ENCODE measurements at regions not wholly inside any gene's neighbourhood (a gene's known extent, or its start where the extent isn't known, plus 50 kb on each side); places are given as distances from the start of the nearest gene placed in this dataset.

GRCh38 chr5:163623524-163623923 is 118.1 kb downstream of the MAT2B start:
- DNase-seq: no peak

- DNase-seq: no peak
These were observed 118.6 kb downstream of the MAT2B start for GRCh38 chr5:163623986-163624385.

GRCh38 chr5:163624431-163624830 is 119.0 kb downstream of the MAT2B start:
- DNase-seq: no peak

GRCh38 chr5:163626904-163627434 is 121.5 kb downstream of the MAT2B start:
- DNase-seq: no peak

- peak; percentile 32 for DNase-seq
These were observed 126.4 kb downstream of the MAT2B start for GRCh38 chr5:163631856-163632255.

GRCh38 chr5:163633926-163634460 is 128.6 kb downstream of the MAT2B start:
- no peak for DNase-seq

GRCh38 chr5:163635631-163636030 is 130.2 kb downstream of the MAT2B start:
- peak; percentile 60 for DNase-seq

- no peak for DNase-seq
These were observed 137.5 kb downstream of the MAT2B start for GRCh38 chr5:163642904-163643303.

GRCh38 chr5:163645421-163646416 is 140.3 kb downstream of the MAT2B start:
- DNase-seq: no peak

GRCh38 chr5:163649514-163649913 is 144.1 kb downstream of the MAT2B start:
- peak; percentile 96 for DNase-seq

GRCh38 chr5:163653526-163653925 is 148.1 kb downstream of the MAT2B start:
- no peak for DNase-seq

- peak; percentile 94 for DNase-seq
These were observed 153.5 kb downstream of the MAT2B start for GRCh38 chr5:163658702-163659567.

- DNase-seq: peak; percentile 75
These were observed 154.1 kb downstream of the MAT2B start for GRCh38 chr5:163659568-163659902.

- DNase-seq: peak; percentile 58
These were observed 155.1 kb downstream of the MAT2B start for GRCh38 chr5:163660486-163660885.

GRCh38 chr5:163661360-163661759 is 155.9 kb downstream of the MAT2B start:
- no peak for DNase-seq

- no peak for DNase-seq
These were observed 164.6 kb downstream of the MAT2B start for GRCh38 chr5:163670036-163670435.

- no peak for DNase-seq
These were observed 171.7 kb downstream of the MAT2B start for GRCh38 chr5:163677092-163677491.

- no peak for DNase-seq
These were observed 176.8 kb downstream of the MAT2B start for GRCh38 chr5:163682234-163682633.

- DNase-seq: no peak
These were observed 182.0 kb downstream of the MAT2B start for GRCh38 chr5:163687414-163687813.

- no peak for DNase-seq
These were observed 186.7 kb downstream of the MAT2B start for GRCh38 chr5:163692091-163692490.

GRCh38 chr5:163695830-163696578 is 190.6 kb downstream of the MAT2B start:
- DNase-seq: peak; percentile 45

GRCh38 chr5:163696579-163696887 is 191.1 kb downstream of the MAT2B start:
- DNase-seq: no peak
